NB4 (cell line): ENCODE measurements at regions not wholly inside any gene's neighbourhood (a gene's known extent, or its start where the extent isn't known, plus 50 kb on each side); places are given as distances from the start of the nearest gene placed in this dataset.
A peak's percentile ranks its signal among the peaks of the same experiment; 100 is the strongest.

Experiments
- DNase-seq: peaks from one replicate; pipeline ENCODE4 v3.0.0; 2010; ENCODE audit warnings: low read depth
- H3K4me3 ChIP-seq: one replicate; pipeline ENCODE4 v1.5.1; 2011; ENCODE audit warnings: mild to moderate bottlenecking, low read depth, low read length, moderate library complexity
- CTCF ChIP-seq: IDR thresholded peaks from one replicate; pipeline ENCODE4 v1.5.1; 2012; ENCODE audit warnings: low read depth, low read length
- MAX ChIP-seq: IDR thresholded peaks from 2 replicates; pipeline ENCODE4 v1.6.1; 2011; ENCODE audit warnings: low read depth, low read length
- MYC ChIP-seq: IDR thresholded peaks from 2 replicates; pipeline ENCODE4 v1.6.1; 2011; ENCODE audit warnings: low read depth, low read length
- POLR2A ChIP-seq: IDR thresholded peaks from 2 replicates; pipeline ENCODE4 v1.6.1; 2011; ENCODE audit warnings: mild to moderate bottlenecking; ENCODE audit not compliant: insufficient read length; ENCODE audit errors: extremely low read depth

DNA sequence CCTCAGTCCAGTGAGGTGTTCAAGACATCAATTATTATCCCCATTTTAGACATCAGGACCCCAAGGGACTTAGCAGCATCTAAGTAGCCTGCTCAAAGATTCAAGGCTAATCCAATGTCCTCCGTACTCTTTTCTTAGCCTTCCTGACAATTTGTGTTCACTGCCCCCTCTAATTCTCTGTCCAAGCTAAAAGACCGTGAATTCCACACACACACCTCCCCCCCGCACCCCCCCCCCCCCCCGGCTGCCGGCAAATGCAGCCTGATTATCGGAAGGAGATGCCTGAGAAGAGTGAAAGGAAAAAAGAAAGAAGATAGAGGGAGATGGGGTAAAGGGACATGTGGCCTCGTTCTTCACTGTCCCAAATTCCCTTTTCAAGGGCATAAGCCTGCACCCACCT lies 58.1 kb upstream of the NLK start:
- TF ChIP-seq CTCF (no peak), MAX (no peak), POLR2A (no peak), MYC (no peak)
- H3K4me3 ChIP-seq = no peak overlapping the region
- no peak for DNase-seq

- H3K4me3 ChIP-seq = no peak overlapping the region
- no peak for TF ChIP-seq MYC
- TF ChIP-seq POLR2A = no peak
- TF ChIP-seq MAX = no peak
- DNase-seq = no peak
Measured at GRCh38 chr17:27984816-27985215, 57.7 kb upstream of the NLK start.

- no peak overlapping the region for H3K4me3 ChIP-seq
- TF ChIP-seq POLR2A (no peak), CTCF (no peak), MYC (no peak), MAX (no peak)
- peak; percentile 47 for DNase-seq
Measured at GRCh38 chr17:27985306-27985705, 57.2 kb upstream of the NLK start.

- TF ChIP-seq MYC (no peak), CTCF (no peak), MAX (no peak), POLR2A (no peak)
- DNase-seq = no peak
- H3K4me3 ChIP-seq = no peak overlapping the region
Measured at GRCh38 chr17:27985736-27986399, 56.6 kb upstream of the NLK start.

GRCh38 chr17:27986805-27987684 lies 55.4 kb upstream of the NLK start:
- no peak for DNase-seq
- no peak overlapping the region for H3K4me3 ChIP-seq
- TF ChIP-seq POLR2A = no peak
- TF ChIP-seq CTCF = no peak
- no peak for TF ChIP-seq MAX
- TF ChIP-seq MYC = no peak

DNA sequence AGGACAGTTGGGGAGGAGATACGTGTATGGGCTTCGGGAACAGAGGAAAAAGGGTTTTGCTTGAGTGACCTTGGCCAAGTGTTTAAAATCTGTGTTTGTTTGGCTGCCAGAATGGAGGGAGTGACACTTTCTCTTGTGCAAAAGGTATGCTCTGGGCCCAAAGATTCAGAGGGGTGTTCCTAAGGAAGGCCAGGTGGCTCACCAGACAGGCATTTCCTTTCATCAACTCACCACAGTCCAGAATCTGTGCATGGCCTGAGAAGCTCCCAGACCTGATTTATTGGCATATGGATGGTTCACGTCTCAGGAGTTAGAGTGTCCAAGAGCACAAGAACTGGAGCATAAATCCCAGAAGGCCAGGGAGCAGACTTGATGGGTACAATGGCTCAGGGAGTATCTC lies 53.4 kb upstream of the NLK start:
- no peak for DNase-seq
- no peak overlapping the region for H3K4me3 ChIP-seq
- TF ChIP-seq MYC (no peak), MAX (no peak), CTCF (no peak), POLR2A (no peak)
